ENCODE measurements at regions not wholly inside any gene's neighbourhood (a gene's known extent, or its start where the extent isn't known, plus 50 kb on each side); places are given as distances from the start of the nearest gene placed in this dataset.

DNA sequence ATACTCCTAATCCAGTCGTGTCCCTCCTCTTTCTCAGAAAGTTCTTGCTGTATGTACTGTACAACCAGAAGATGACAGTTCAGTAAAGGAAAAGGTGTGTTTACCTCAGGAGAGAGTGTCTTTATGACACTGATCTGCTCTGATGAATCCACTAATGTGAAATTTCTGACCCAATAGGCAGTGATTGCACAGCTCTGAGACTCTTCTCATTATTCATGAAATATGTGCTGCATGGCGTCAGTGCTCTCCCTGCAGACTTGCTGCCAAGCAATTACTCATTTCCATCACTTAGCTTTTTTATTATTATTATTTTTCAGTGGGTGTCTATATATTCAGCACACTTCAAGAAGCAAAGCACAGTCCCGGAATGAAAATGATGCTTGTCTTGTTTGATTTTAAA is 389.0 kb downstream of the RASEF start:
- TF ChIP-seq, protein P1, sequence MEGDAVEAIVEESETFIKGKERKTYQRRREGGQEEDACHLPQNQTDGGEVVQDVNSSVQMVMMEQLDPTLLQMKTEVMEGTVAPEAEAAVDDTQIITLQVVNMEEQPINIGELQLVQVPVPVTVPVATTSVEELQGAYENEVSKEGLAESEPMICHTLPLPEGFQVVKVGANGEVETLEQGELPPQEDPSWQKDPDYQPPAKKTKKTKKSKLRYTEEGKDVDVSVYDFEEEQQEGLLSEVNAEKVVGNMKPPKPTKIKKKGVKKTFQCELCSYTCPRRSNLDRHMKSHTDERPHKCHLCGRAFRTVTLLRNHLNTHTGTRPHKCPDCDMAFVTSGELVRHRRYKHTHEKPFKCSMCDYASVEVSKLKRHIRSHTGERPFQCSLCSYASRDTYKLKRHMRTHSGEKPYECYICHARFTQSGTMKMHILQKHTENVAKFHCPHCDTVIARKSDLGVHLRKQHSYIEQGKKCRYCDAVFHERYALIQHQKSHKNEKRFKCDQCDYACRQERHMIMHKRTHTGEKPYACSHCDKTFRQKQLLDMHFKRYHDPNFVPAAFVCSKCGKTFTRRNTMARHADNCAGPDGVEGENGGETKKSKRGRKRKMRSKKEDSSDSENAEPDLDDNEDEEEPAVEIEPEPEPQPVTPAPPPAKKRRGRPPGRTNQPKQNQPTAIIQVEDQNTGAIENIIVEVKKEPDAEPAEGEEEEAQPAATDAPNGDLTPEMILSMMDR (IDR thresholded peaks at IDR 0.05) = no peak
- Histone ChIP-seq H3K9me3 (no peaks in the 10 kb centered on the region), H3K4me1 (ENCODE audit: low read depth) (no peaks in the 10 kb centered on the region), H3K36me3 (ENCODE audit: low read depth) (no peaks in the 10 kb centered on the region), H3K4me3 (no peak overlapping the region)
- intact Hi-C loops (cut with DNase I, micrococcal nuclease) = no loop called here
- DNase-seq (no peak), ATAC-seq (no peak)

DNA sequence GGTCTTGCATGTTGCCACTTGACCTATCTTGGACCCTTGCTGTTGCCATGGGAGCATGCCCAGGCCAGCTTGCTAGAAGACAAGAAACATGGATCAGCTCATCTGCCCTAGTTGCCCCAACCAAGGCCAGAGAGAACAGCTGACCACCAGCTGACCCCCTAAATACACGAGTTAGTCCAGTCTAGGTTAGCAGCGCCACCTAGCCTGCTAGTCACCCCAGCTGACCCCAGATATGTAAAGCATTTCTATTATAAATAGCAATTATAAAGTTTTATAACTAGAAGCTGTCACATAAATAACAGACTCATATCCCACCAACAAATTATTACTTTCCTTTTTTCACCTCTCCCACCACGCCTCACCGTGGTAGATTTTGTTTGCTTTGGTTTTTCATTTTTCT is 387.8 kb downstream of the RASEF start:
- Histone ChIP-seq H3K4me3 (no peak overlapping the region), H3K4me1 (ENCODE audit: low read depth) (no peaks in the 10 kb centered on the region), H3K36me3 (ENCODE audit: low read depth) (no peaks in the 10 kb centered on the region), H3K9me3 (no peaks in the 10 kb centered on the region)
- intact Hi-C loops (cut with DNase I, micrococcal nuclease) = no loop called here
- ATAC-seq = no peak
- DNase-seq = no peak
- TF ChIP-seq, protein P1 (IDR thresholded peaks at IDR 0.05) = no peak

DNA sequence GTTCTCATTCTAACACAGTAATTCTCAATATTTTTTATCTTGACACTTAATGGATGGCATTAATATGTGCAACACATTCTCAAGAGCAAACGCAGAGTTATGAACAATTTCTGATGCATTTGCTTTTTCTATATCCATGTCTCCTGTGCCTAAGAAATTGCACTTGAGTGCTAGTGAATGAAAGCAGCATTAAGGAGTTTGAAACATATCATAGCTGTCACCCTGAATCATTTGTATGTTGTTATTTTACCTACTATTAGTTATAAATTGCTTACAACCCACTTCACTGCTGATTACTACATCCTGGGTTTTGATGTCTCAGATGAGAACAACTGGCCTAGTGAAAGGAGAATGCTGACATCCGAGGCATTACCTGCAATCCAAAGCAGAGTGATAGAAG is 387.3 kb downstream of the RASEF start:
- intact Hi-C loops (cut with DNase I, micrococcal nuclease) = no loop called here
- no peak overlapping the region for H3K4me3 ChIP-seq
- H3K36me3 ChIP-seq (ENCODE audit: low read depth) = no peaks in the 10 kb centered on the region
- TF ChIP-seq, protein P1 (IDR thresholded peaks at IDR 0.05) = no peak
- ATAC-seq (no peak), DNase-seq (no peak)
- no peaks in the 10 kb centered on the region for H3K4me1 ChIP-seq (ENCODE audit: low read depth)
- H3K9me3 ChIP-seq = no peaks in the 10 kb centered on the region

DNA sequence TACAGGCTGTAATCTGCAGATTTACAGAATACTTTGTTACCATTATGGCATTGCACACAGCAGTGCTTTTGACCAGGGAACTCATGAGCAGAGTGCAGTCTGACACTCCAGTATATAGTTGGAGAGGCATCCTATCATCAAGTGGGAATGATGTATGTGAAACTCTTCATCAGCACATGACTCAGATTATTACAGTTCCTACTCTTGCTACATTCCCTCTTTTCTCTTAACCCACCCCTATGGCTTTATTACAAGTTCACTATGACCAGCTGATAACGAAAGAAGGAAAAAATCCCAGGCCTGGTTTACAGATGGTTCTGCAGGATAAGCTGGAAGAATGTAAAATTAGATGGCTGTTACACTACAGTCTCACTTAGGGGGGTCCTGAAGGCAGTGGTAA is 385.9 kb downstream of the RASEF start:
- intact Hi-C loops (cut with DNase I, micrococcal nuclease) = no loop called here
- no peak for DNase-seq
- Histone ChIP-seq H3K4me1 (ENCODE audit: low read depth) (no peaks in the 10 kb centered on the region), H3K36me3 (ENCODE audit: low read depth) (no peaks in the 10 kb centered on the region), H3K4me3 (no peak overlapping the region), H3K9me3 (no peaks in the 10 kb centered on the region)
- TF ChIP-seq, protein P1 (IDR thresholded peaks at IDR 0.05) = no peak
- no peak for ATAC-seq

DNA sequence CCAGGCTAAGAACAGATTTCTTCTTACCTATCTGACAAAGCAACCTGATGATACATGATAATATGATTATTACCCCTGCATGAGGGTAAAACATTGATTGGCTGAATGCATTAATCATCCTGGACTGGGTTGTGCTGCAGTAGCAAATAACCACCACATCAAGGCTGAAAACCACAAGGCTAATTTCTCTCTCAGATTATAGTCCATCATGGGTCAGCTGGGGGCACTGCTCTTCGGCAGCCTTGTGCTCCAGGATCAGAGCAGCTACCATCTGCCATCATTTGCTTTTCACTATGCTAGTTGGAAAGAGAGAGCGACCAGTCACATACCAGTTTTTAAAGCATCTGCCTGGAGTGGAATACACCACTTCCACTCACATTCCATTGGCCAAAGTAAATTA is 383.5 kb downstream of the RASEF start:
- no peak overlapping the region for H3K4me3 ChIP-seq
- no peaks in the 10 kb centered on the region for H3K36me3 ChIP-seq (ENCODE audit: low read depth)
- ATAC-seq (no peak), DNase-seq (no peak)
- intact Hi-C loops (cut with DNase I, micrococcal nuclease) = no loop called here
- no peaks in the 10 kb centered on the region for H3K4me1 ChIP-seq (ENCODE audit: low read depth)
- TF ChIP-seq, protein P1 (IDR thresholded peaks at IDR 0.05) = no peak
- no peaks in the 10 kb centered on the region for H3K9me3 ChIP-seq
